ENCODE measurements at regions not wholly inside any gene's neighbourhood (a gene's known extent, or its start where the extent isn't known, plus 50 kb on each side); places are given as distances from the start of the nearest gene placed in this dataset.

GRCh38 chr3:168489301-168489700 is 393.6 kb upstream of the GOLIM4 start:
- H3K9me2 ChIP-seq (ENCODE audit: insufficient read depth, low read length), result no peaks in the 10 kb centered on the region
- H3K36me3 ChIP-seq (ENCODE audit: insufficient read depth, low read length), result no peaks in the 10 kb centered on the region
- no peak overlapping the region for H3K9ac ChIP-seq (ENCODE audit: low read length)
- H3F3A ChIP-seq (ENCODE audit: insufficient read depth, low read length, poor library complexity, severe bottlenecking), result no peaks in the 10 kb centered on the region
- no peak overlapping the region for H3K4me3 ChIP-seq (ENCODE audit: low read length)
- no peak overlapping the region for H2AFZ ChIP-seq (ENCODE audit: low read depth, low read length)
- no peak overlapping the region for H3K4me2 ChIP-seq (ENCODE audit: low read length)
- H3K27ac ChIP-seq (ENCODE audit: low read length), result no peak overlapping the region
- TF ChIP-seq MXI1 (conservative IDR thresholded peaks at IDR 0.05; ENCODE audit: poor library complexity, severe bottlenecking), result no peak
- no peak for TF ChIP-seq EP300 (conservative IDR thresholded peaks at IDR 0.05; ENCODE audit: poor library complexity, severe bottlenecking)
- TF ChIP-seq, protein P1, sequence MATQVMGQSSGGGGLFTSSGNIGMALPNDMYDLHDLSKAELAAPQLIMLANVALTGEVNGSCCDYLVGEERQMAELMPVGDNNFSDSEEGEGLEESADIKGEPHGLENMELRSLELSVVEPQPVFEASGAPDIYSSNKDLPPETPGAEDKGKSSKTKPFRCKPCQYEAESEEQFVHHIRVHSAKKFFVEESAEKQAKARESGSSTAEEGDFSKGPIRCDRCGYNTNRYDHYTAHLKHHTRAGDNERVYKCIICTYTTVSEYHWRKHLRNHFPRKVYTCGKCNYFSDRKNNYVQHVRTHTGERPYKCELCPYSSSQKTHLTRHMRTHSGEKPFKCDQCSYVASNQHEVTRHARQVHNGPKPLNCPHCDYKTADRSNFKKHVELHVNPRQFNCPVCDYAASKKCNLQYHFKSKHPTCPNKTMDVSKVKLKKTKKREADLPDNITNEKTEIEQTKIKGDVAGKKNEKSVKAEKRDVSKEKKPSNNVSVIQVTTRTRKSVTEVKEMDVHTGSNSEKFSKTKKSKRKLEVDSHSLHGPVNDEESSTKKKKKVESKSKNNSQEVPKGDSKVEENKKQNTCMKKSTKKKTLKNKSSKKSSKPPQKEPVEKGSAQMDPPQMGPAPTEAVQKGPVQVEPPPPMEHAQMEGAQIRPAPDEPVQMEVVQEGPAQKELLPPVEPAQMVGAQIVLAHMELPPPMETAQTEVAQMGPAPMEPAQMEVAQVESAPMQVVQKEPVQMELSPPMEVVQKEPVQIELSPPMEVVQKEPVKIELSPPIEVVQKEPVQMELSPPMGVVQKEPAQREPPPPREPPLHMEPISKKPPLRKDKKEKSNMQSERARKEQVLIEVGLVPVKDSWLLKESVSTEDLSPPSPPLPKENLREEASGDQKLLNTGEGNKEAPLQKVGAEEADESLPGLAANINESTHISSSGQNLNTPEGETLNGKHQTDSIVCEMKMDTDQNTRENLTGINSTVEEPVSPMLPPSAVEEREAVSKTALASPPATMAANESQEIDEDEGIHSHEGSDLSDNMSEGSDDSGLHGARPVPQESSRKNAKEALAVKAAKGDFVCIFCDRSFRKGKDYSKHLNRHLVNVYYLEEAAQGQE (IDR thresholded peaks at IDR 0.05; ENCODE audit: borderline replicate concordance), result no peak
- TF ChIP-seq, protein P2, sequence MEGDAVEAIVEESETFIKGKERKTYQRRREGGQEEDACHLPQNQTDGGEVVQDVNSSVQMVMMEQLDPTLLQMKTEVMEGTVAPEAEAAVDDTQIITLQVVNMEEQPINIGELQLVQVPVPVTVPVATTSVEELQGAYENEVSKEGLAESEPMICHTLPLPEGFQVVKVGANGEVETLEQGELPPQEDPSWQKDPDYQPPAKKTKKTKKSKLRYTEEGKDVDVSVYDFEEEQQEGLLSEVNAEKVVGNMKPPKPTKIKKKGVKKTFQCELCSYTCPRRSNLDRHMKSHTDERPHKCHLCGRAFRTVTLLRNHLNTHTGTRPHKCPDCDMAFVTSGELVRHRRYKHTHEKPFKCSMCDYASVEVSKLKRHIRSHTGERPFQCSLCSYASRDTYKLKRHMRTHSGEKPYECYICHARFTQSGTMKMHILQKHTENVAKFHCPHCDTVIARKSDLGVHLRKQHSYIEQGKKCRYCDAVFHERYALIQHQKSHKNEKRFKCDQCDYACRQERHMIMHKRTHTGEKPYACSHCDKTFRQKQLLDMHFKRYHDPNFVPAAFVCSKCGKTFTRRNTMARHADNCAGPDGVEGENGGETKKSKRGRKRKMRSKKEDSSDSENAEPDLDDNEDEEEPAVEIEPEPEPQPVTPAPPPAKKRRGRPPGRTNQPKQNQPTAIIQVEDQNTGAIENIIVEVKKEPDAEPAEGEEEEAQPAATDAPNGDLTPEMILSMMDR (IDR thresholded peaks at IDR 0.05; ENCODE audit: poor library complexity, severe bottlenecking), result no peak
- TF ChIP-seq EZH2 (IDR thresholded peaks at IDR 0.05; ENCODE audit: borderline replicate concordance, insufficient read depth, low read length, poor library complexity, severe bottlenecking), result no peak
- no peak for TF ChIP-seq TAF1 (IDR thresholded peaks at IDR 0.05; ENCODE audit: low read depth)
- TF ChIP-seq SMC3 (conservative IDR thresholded peaks at IDR 0.05; ENCODE audit: poor library complexity), result no peak
- TF ChIP-seq RAD21 (conservative IDR thresholded peaks at IDR 0.05), result no peak
- no peak for TF ChIP-seq POLR2AphosphoS5 (IDR thresholded peaks at IDR 0.05)
- H3K27me3 ChIP-seq (ENCODE audit: insufficient read depth, low read depth, low read length), result no peaks in the 10 kb centered on the region
- H4K20me1 ChIP-seq (ENCODE audit: insufficient read depth), result no peaks in the 10 kb centered on the region
- H3K9me3 ChIP-seq (ENCODE audit: low read length), result no peaks in the 10 kb centered on the region
- H3K79me2 ChIP-seq (replicated peaks; ENCODE audit: insufficient read depth, low read length), result no peaks in the 10 kb centered on the region

DNA sequence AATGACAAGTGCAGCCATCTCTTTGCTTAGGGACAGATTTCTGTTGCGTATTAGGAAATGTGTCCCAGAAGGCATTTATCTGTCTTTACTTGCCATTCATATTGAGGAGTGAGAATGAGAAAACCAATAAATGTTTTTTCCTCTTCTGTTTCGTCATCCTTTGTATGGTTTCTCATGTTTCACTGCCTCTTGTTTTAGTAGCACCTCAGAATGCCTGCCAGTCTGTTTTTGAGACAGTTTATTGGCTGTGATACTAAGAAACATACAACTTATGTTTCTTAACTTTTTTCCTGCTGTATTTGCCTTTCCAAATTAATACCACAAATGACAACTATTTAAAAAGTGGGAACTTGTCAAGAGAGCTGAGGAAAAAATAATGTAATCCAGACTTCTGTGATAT is 390.2 kb upstream of the GOLIM4 start:
- Histone ChIP-seq H3F3A (ENCODE audit: insufficient read depth, low read length, poor library complexity, severe bottlenecking) (no peaks in the 10 kb centered on the region), H3K79me2 (replicated peaks; ENCODE audit: insufficient read depth, low read length) (no peaks in the 10 kb centered on the region), H3K9me3 (ENCODE audit: low read length) (no peaks in the 10 kb centered on the region), H3K4me3 (ENCODE audit: low read length) (no peak overlapping the region), H3K4me2 (ENCODE audit: low read length) (no peak overlapping the region), H4K20me1 (ENCODE audit: insufficient read depth) (no peaks in the 10 kb centered on the region), H3K36me3 (ENCODE audit: insufficient read depth, low read length) (no peaks in the 10 kb centered on the region), H3K9ac (ENCODE audit: low read length) (no peak overlapping the region), H2AFZ (ENCODE audit: low read depth, low read length) (no peak overlapping the region), H3K27ac (ENCODE audit: low read length) (no peak overlapping the region), H3K9me2 (ENCODE audit: insufficient read depth, low read length) (no peaks in the 10 kb centered on the region), H3K27me3 (ENCODE audit: insufficient read depth, low read depth, low read length) (no peaks in the 10 kb centered on the region)
- TF ChIP-seq SMC3 (conservative IDR thresholded peaks at IDR 0.05; ENCODE audit: poor library complexity) (no peak), RAD21 (conservative IDR thresholded peaks at IDR 0.05) (no peak)
